ENCODE measurements at regions not wholly inside any gene's neighbourhood (a gene's known extent, or its start where the extent isn't known, plus 50 kb on each side); places are given as distances from the start of the nearest gene placed in this dataset.

- Histone ChIP-seq H3K36me3 (ENCODE audit: control insufficient read depth in 5 of 5, insufficient read depth in 5 of 5, low read length in 5 of 5) (no peaks in the 10 kb centered on the region), H3K4me1 (ENCODE audit: control insufficient read depth in 5 of 5, insufficient read depth in 5 of 5, low read length in 5 of 5) (no peaks in the 10 kb centered on the region), H3K4me3 (ENCODE audit: low read depth in 1 of 5, low read length in 5 of 5) (no peak overlapping the region), H3K27me3 (ENCODE audit: control insufficient read depth in 5 of 5, insufficient read depth in 4 of 5, low read length in 5 of 5) (peaks cover 0 to 3% (median 0%) of the 10 kb centered on the region in 5 donors), H3K27ac (ENCODE audit: low read depth, low read length) (no peak overlapping the region), H3K9me3 (ENCODE audit: control insufficient read depth in 5 of 5, low read length in 5 of 5) (peaks cover 0 to 8% (median 4%) of the 10 kb centered on the region in 5 donors), H3K9ac (ENCODE audit: low read length in 5 of 5) (no peak overlapping the region)
Measured at GRCh38 chr14:98270201-98270600, 1001.8 kb downstream of the BCL11B start.

- Histone ChIP-seq H3K27me3 (ENCODE audit: control insufficient read depth in 5 of 5, insufficient read depth in 4 of 5, low read length in 5 of 5) (no peaks in the 10 kb centered on the region), H3K36me3 (ENCODE audit: control insufficient read depth in 5 of 5, insufficient read depth in 5 of 5, low read length in 5 of 5) (no peaks in the 10 kb centered on the region), H3K9ac (ENCODE audit: low read length in 5 of 5) (no peak overlapping the region), H3K9me3 (ENCODE audit: control insufficient read depth in 5 of 5, low read length in 5 of 5) (peaks cover 0 to 8% (median 4%) of the 10 kb centered on the region in 5 donors), H3K27ac (ENCODE audit: low read depth, low read length) (no peak overlapping the region), H3K4me1 (ENCODE audit: control insufficient read depth in 5 of 5, insufficient read depth in 5 of 5, low read length in 5 of 5) (no peaks in the 10 kb centered on the region), H3K4me3 (ENCODE audit: low read depth in 1 of 5, low read length in 5 of 5) (no peak overlapping the region)
Measured at GRCh38 chr14:98274596-98274995, 997.4 kb downstream of the BCL11B start.

- Histone ChIP-seq H3K9me3 (ENCODE audit: control insufficient read depth in 5 of 5, low read length in 5 of 5) (no peaks in the 10 kb centered on the region), H3K9ac (ENCODE audit: low read length in 5 of 5) (no peak overlapping the region), H3K27me3 (ENCODE audit: control insufficient read depth in 5 of 5, insufficient read depth in 4 of 5, low read length in 5 of 5) (no peaks in the 10 kb centered on the region), H3K4me1 (ENCODE audit: control insufficient read depth in 5 of 5, insufficient read depth in 5 of 5, low read length in 5 of 5) (no peaks in the 10 kb centered on the region), H3K36me3 (ENCODE audit: control insufficient read depth in 5 of 5, insufficient read depth in 5 of 5, low read length in 5 of 5) (no peaks in the 10 kb centered on the region), H3K27ac (ENCODE audit: low read depth, low read length) (no peak overlapping the region), H3K4me3 (ENCODE audit: low read depth in 1 of 5, low read length in 5 of 5) (no peak overlapping the region)
Measured at GRCh38 chr14:98278800-98279199, 993.2 kb downstream of the BCL11B start.

GRCh38 chr14:98280436-98280835 is 991.6 kb downstream of the BCL11B start:
- Histone ChIP-seq H3K27ac (ENCODE audit: low read depth, low read length) (no peak overlapping the region), H3K4me3 (ENCODE audit: low read depth in 1 of 5, low read length in 5 of 5) (no peak overlapping the region), H3K9ac (ENCODE audit: low read length in 5 of 5) (no peak overlapping the region), H3K9me3 (ENCODE audit: control insufficient read depth in 5 of 5, low read length in 5 of 5) (peaks cover 0 to 2% (median 0%) of the 10 kb centered on the region in 5 donors), H3K4me1 (ENCODE audit: control insufficient read depth in 5 of 5, insufficient read depth in 5 of 5, low read length in 5 of 5) (no peaks in the 10 kb centered on the region), H3K27me3 (ENCODE audit: control insufficient read depth in 5 of 5, insufficient read depth in 4 of 5, low read length in 5 of 5) (no peaks in the 10 kb centered on the region), H3K36me3 (ENCODE audit: control insufficient read depth in 5 of 5, insufficient read depth in 5 of 5, low read length in 5 of 5) (no peaks in the 10 kb centered on the region)

GRCh38 chr14:98288825-98289224 is 983.2 kb downstream of the BCL11B start:
- Histone ChIP-seq H3K36me3 (ENCODE audit: control insufficient read depth in 5 of 5, insufficient read depth in 5 of 5, low read length in 5 of 5) (no peaks in the 10 kb centered on the region), H3K27me3 (ENCODE audit: control insufficient read depth in 5 of 5, insufficient read depth in 4 of 5, low read length in 5 of 5) (peaks cover 0 to 3% (median 0%) of the 10 kb centered on the region in 5 donors), H3K9me3 (ENCODE audit: control insufficient read depth in 5 of 5, low read length in 5 of 5) (peaks cover 0 to 5% (median 4%) of the 10 kb centered on the region in 5 donors), H3K4me3 (ENCODE audit: low read depth in 1 of 5, low read length in 5 of 5) (no peak overlapping the region), H3K4me1 (ENCODE audit: control insufficient read depth in 5 of 5, insufficient read depth in 5 of 5, low read length in 5 of 5) (no peaks in the 10 kb centered on the region), H3K9ac (ENCODE audit: low read length in 5 of 5) (no peak overlapping the region), H3K27ac (ENCODE audit: low read depth, low read length) (no peak overlapping the region)

GRCh38 chr14:98290596-98290995 is 981.4 kb downstream of the BCL11B start:
- Histone ChIP-seq H3K4me1 (ENCODE audit: control insufficient read depth in 5 of 5, insufficient read depth in 5 of 5, low read length in 5 of 5) (no peaks in the 10 kb centered on the region), H3K9me3 (ENCODE audit: control insufficient read depth in 5 of 5, low read length in 5 of 5) (peaks cover 0 to 5% (median 1%) of the 10 kb centered on the region in 5 donors), H3K27ac (ENCODE audit: low read depth, low read length) (no peak overlapping the region), H3K4me3 (ENCODE audit: low read depth in 1 of 5, low read length in 5 of 5) (no peak overlapping the region), H3K27me3 (ENCODE audit: control insufficient read depth in 5 of 5, insufficient read depth in 4 of 5, low read length in 5 of 5) (peaks cover 0 to 4% (median 3%) of the 10 kb centered on the region in 5 donors), H3K36me3 (ENCODE audit: control insufficient read depth in 5 of 5, insufficient read depth in 5 of 5, low read length in 5 of 5) (no peaks in the 10 kb centered on the region), H3K9ac (ENCODE audit: low read length in 5 of 5) (no peak overlapping the region)

GRCh38 chr14:98292191-98292590 is 979.8 kb downstream of the BCL11B start:
- H3K9me3 ChIP-seq (ENCODE audit: control insufficient read depth in 5 of 5, low read length in 5 of 5), result peaks cover 0 to 1% (median 0%) of the 10 kb centered on the region in 5 donors
- no peaks in the 10 kb centered on the region for H3K36me3 ChIP-seq (ENCODE audit: control insufficient read depth in 5 of 5, insufficient read depth in 5 of 5, low read length in 5 of 5)
- no peaks in the 10 kb centered on the region for H3K4me1 ChIP-seq (ENCODE audit: control insufficient read depth in 5 of 5, insufficient read depth in 5 of 5, low read length in 5 of 5)
- no peak overlapping the region for H3K27ac ChIP-seq (ENCODE audit: low read depth, low read length)
- no peak overlapping the region for H3K4me3 ChIP-seq (ENCODE audit: low read depth in 1 of 5, low read length in 5 of 5)
- no peak overlapping the region for H3K9ac ChIP-seq (ENCODE audit: low read length in 5 of 5)
- H3K27me3 ChIP-seq (ENCODE audit: control insufficient read depth in 5 of 5, insufficient read depth in 4 of 5, low read length in 5 of 5), result peaks cover 0 to 4% (median 3%) of the 10 kb centered on the region in 5 donors

GRCh38 chr14:98293576-98293975 is 978.4 kb downstream of the BCL11B start:
- Histone ChIP-seq H3K9me3 (ENCODE audit: control insufficient read depth in 5 of 5, low read length in 5 of 5) (peaks cover 0 to 3% (median 0%) of the 10 kb centered on the region in 5 donors), H3K4me3 (ENCODE audit: low read depth in 1 of 5, low read length in 5 of 5) (no peak overlapping the region), H3K27me3 (ENCODE audit: control insufficient read depth in 5 of 5, insufficient read depth in 4 of 5, low read length in 5 of 5) (peaks cover 0 to 4% (median 3%) of the 10 kb centered on the region in 5 donors), H3K27ac (ENCODE audit: low read depth, low read length) (no peak overlapping the region), H3K9ac (ENCODE audit: low read length in 5 of 5) (no peak overlapping the region), H3K4me1 (ENCODE audit: control insufficient read depth in 5 of 5, insufficient read depth in 5 of 5, low read length in 5 of 5) (no peaks in the 10 kb centered on the region), H3K36me3 (ENCODE audit: control insufficient read depth in 5 of 5, insufficient read depth in 5 of 5, low read length in 5 of 5) (no peaks in the 10 kb centered on the region)

- peaks cover 0 to 3% (median 0%) of the 10 kb centered on the region in 5 donors for H3K9me3 ChIP-seq (ENCODE audit: control insufficient read depth in 5 of 5, low read length in 5 of 5)
- H3K9ac ChIP-seq (ENCODE audit: low read length in 5 of 5), result no peak overlapping the region
- no peaks in the 10 kb centered on the region for H3K4me1 ChIP-seq (ENCODE audit: control insufficient read depth in 5 of 5, insufficient read depth in 5 of 5, low read length in 5 of 5)
- no peak overlapping the region for H3K27ac ChIP-seq (ENCODE audit: low read depth, low read length)
- no peaks in the 10 kb centered on the region for H3K36me3 ChIP-seq (ENCODE audit: control insufficient read depth in 5 of 5, insufficient read depth in 5 of 5, low read length in 5 of 5)
- H3K27me3 ChIP-seq (ENCODE audit: control insufficient read depth in 5 of 5, insufficient read depth in 4 of 5, low read length in 5 of 5), result peaks cover 0 to 4% (median 3%) of the 10 kb centered on the region in 5 donors
- no peak overlapping the region for H3K4me3 ChIP-seq (ENCODE audit: low read depth in 1 of 5, low read length in 5 of 5)
Measured at GRCh38 chr14:98296895-98297294, 975.1 kb downstream of the BCL11B start.

- Histone ChIP-seq H3K4me3 (ENCODE audit: low read depth in 1 of 5, low read length in 5 of 5) (no peak overlapping the region), H3K9me3 (ENCODE audit: control insufficient read depth in 5 of 5, low read length in 5 of 5) (peaks cover 0 to 3% (median 0%) of the 10 kb centered on the region in 5 donors), H3K9ac (ENCODE audit: low read length in 5 of 5) (no peak overlapping the region), H3K27me3 (ENCODE audit: control insufficient read depth in 5 of 5, insufficient read depth in 4 of 5, low read length in 5 of 5) (peaks cover 0 to 4% (median 3%) of the 10 kb centered on the region in 5 donors), H3K27ac (ENCODE audit: low read depth, low read length) (no peak overlapping the region), H3K36me3 (ENCODE audit: control insufficient read depth in 5 of 5, insufficient read depth in 5 of 5, low read length in 5 of 5) (no peaks in the 10 kb centered on the region), H3K4me1 (ENCODE audit: control insufficient read depth in 5 of 5, insufficient read depth in 5 of 5, low read length in 5 of 5) (no peaks in the 10 kb centered on the region)
Measured at GRCh38 chr14:98297567-98297966, 974.4 kb downstream of the BCL11B start.

Measured in subcutaneous abdominal adipose tissue (tissue), 5 donors.